ENCODE measurements at regions not wholly inside any gene's neighbourhood (a gene's known extent, or its start where the extent isn't known, plus 50 kb on each side); places are given as distances from the start of the nearest gene placed in this dataset.
"Not testable (repeated sequence)": the region's sequence is repeated elsewhere in the genome, so short reads cannot be mapped to it uniquely, and the experiment has no call there.

DNA sequence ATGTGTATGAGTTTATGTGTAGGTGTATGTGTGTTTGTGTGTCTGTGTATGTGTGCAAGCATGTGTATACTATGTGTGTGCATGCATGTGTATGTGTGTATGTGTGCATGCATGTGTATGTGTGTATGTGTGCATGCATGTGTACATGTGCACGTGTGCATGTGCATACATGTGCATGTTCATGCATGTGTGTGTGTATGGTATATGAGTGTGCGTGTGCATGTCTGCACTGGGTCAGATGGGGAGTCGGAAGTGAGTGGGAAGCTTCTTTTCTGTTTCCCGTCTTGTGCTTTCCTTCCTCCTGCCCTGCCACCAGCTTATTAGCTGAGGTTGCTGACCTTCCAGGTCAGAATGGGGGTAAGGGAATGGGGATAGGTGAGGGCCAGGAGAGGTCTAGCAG, 174.7 kb downstream of the MAP2K4 start:
- TF ChIP-seq, protein P1, sequence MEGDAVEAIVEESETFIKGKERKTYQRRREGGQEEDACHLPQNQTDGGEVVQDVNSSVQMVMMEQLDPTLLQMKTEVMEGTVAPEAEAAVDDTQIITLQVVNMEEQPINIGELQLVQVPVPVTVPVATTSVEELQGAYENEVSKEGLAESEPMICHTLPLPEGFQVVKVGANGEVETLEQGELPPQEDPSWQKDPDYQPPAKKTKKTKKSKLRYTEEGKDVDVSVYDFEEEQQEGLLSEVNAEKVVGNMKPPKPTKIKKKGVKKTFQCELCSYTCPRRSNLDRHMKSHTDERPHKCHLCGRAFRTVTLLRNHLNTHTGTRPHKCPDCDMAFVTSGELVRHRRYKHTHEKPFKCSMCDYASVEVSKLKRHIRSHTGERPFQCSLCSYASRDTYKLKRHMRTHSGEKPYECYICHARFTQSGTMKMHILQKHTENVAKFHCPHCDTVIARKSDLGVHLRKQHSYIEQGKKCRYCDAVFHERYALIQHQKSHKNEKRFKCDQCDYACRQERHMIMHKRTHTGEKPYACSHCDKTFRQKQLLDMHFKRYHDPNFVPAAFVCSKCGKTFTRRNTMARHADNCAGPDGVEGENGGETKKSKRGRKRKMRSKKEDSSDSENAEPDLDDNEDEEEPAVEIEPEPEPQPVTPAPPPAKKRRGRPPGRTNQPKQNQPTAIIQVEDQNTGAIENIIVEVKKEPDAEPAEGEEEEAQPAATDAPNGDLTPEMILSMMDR (IDR thresholded peaks at IDR 0.05; ENCODE audit: control insufficient read depth, extremely low read depth, insufficient read depth): no peak
- DNase-seq (ENCODE audit: low read depth): no peak
- H3K4me3 ChIP-seq (ENCODE audit: low read depth, low read length): no peak overlapping the region

DNA sequence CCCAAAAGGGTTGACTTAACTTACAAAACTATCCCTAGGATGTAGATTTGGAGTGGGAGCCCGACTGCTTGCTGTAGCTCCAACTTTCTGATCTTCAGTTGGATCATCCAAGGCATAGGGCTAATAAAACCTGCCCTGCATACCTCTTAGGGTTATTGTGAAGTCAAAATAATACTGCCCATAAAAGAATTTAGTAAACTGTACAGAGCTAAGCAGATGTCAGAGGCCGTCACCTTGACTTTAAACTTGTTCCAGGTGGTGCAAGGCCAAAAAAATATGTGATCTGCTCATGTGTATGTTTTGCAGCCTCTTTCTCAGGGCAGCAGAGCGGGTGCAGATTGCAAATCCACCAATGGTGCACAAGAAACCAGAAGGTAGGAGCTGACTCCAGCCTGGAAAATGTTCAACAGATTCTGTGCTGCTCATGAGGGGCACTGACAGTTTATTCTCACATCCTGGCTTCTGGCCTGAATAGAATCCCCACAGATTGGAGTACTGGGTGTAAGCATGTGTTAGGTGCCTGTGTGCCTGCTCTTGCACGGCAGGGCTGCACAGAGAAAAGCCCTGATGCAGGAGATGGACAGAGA, 180.7 kb downstream of the MAP2K4 start:
- no peak overlapping the region for H3K4me3 ChIP-seq (ENCODE audit: low read depth, low read length)
- TF ChIP-seq, protein P1 (IDR thresholded peaks at IDR 0.05; ENCODE audit: control insufficient read depth, extremely low read depth, insufficient read depth): no peak
- no peak for DNase-seq (ENCODE audit: low read depth)

- no peak for DNase-seq (ENCODE audit: low read depth)
- TF ChIP-seq, protein P1 (IDR thresholded peaks at IDR 0.05; ENCODE audit: control insufficient read depth, extremely low read depth, insufficient read depth): no peak
Measured at GRCh38 chr17:12209632-12210191, 189.0 kb downstream of the MAP2K4 start.

GRCh38 chr17:12220714-12221439, 200.2 kb downstream of the MAP2K4 start:
- not testable (repeated sequence) for H3K4me3 ChIP-seq (ENCODE audit: low read depth, low read length); DNase-seq (ENCODE audit: low read depth)

More at GRCh38 chr17:12209632-12210191, 189.0 kb downstream of the MAP2K4 start:
- no peak overlapping the region for H3K4me3 ChIP-seq (ENCODE audit: low read depth, low read length)

- H3K4me3 ChIP-seq (ENCODE audit: low read depth, low read length): no peak overlapping the region
- no peak for DNase-seq (ENCODE audit: low read depth)
- TF ChIP-seq, protein P1 (IDR thresholded peaks at IDR 0.05; ENCODE audit: control insufficient read depth, extremely low read depth, insufficient read depth): no peak
Measured at GRCh38 chr17:12222392-12222791, 201.7 kb downstream of the MAP2K4 start.

DNA sequence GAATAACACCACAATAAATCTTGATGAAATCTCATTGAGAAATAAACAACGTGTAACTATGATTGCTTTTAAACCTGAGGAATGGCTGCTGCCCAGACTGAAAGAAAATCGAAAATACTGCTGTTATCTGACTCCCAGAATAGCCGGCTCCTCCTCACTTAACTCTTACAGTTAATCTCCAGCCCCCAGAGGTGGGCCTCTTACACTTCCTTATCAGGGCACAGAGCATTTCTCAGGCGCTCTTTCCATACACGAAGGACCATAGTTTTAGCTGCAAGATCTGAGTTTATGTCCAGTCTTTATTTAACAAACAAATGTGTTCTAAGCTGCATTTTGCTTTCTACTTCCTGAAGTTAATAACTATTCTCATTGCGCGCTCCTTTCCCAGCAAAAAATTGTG, 206.9 kb downstream of the MAP2K4 start:
- no peak for DNase-seq (ENCODE audit: low read depth)
- TF ChIP-seq, protein P1 (IDR thresholded peaks at IDR 0.05; ENCODE audit: control insufficient read depth, extremely low read depth, insufficient read depth): no peak
- H3K4me3 ChIP-seq (ENCODE audit: low read depth, low read length): no peak overlapping the region

GRCh38 chr17:12229335-12229734, 208.7 kb downstream of the MAP2K4 start:
- TF ChIP-seq, protein P1 (IDR thresholded peaks at IDR 0.05; ENCODE audit: control insufficient read depth, extremely low read depth, insufficient read depth): no peak
- DNase-seq (ENCODE audit: low read depth): no peak
- no peak overlapping the region for H3K4me3 ChIP-seq (ENCODE audit: low read depth, low read length)

Data from LNCaP clone FGC (cell line).